GM10266 (cell line): ENCODE measurements at regions not wholly inside any gene's neighbourhood (a gene's known extent, or its start where the extent isn't known, plus 50 kb on each side); places are given as distances from the start of the nearest gene placed in this dataset.

Source experiments
- DNase-seq: peaks from one replicate; pipeline ENCODE4 v3.0.0; 2012; ENCODE audit errors: extremely low spot score
- CTCF ChIP-seq: IDR thresholded peaks from 2 replicates; pipeline ENCODE4 v1.5.1; 2012; ENCODE audit warnings: mild to moderate bottlenecking, low read depth; ENCODE audit not compliant: control insufficient read depth, insufficient read depth; ENCODE audit errors: missing control alignments

GRCh38 chr14:62443796-62444195 lies 601.5 kb downstream of the KCNH5 start:
- no peak for TF ChIP-seq CTCF
- no peak for DNase-seq

- TF ChIP-seq CTCF, result no peak
- no peak for DNase-seq
Observed at GRCh38 chr14:62445570-62445969, 599.7 kb downstream of the KCNH5 start.

GRCh38 chr14:62451221-62451620 lies 594.0 kb downstream of the KCNH5 start:
- DNase-seq, result no peak
- TF ChIP-seq CTCF, result no peak

- TF ChIP-seq CTCF, result no peak
- no peak for DNase-seq
Observed at GRCh38 chr14:62453226-62453625, 592.0 kb downstream of the KCNH5 start.

- no peak for DNase-seq
- TF ChIP-seq CTCF, result no peak
Observed at GRCh38 chr14:62455446-62455845, 589.8 kb downstream of the KCNH5 start.

GRCh38 chr14:62462988-62463387 lies 582.3 kb downstream of the KCNH5 start:
- no peak for TF ChIP-seq CTCF

GRCh38 chr14:62468946-62469345 lies 576.3 kb downstream of the KCNH5 start:
- no peak for TF ChIP-seq CTCF
- DNase-seq, result no peak

More at GRCh38 chr14:62462988-62463387, 582.3 kb downstream of the KCNH5 start:
- no peak for DNase-seq
